K562 (cell line): ENCODE measurements at regions not wholly inside any gene's neighbourhood (a gene's known extent, or its start where the extent isn't known, plus 50 kb on each side); places are given as distances from the start of the nearest gene placed in this dataset.

Experiments used
- ATAC-seq: fragments of 200-7000 bp; cut with Tn5 transposase; 3 replicates; pipeline ENCODE4 v1.9.1; 2020; ENCODE audit warnings: moderate library complexity
- BruUV-seq: library from RNA; stranded (reverse); fragments of 400-500 nt; replicated peaks from 2 replicates; lab custom pipeline; 2021; lab: Mats Ljungman, UMichigan
- CTCF ChIA-PET: fragments of 300-600 bp; formaldehyde crosslinking; extraction: SDS; loops from one replicate; lab custom pipeline; 2021; ENCODE audit warnings: low intra/inter-chr PET ratio; lab: Yijun Ruan, JAX
- POLR2A ChIA-PET: fragments of 300-600, 350-650 bp; sonication (Branson Sonifier 250); formaldehyde crosslinking; extraction: SDS; loops from one replicate; lab custom pipeline; 2021; ENCODE audit warnings: antibody characterized with exemption, inconsistent platforms; lab: Yijun Ruan, JAX
- DNase-seq, 4 experiments: peaks; one replicate each; pipeline versions ENCODE4 v3.0.0 to v3.0.0-alpha.2; 2011 to 2018; ENCODE audit warnings: low spot score in 3 of 4, mixed read lengths in 3 of 4; ENCODE audit errors: extremely low read depth in 1 of 4
- FAIRE-seq: peaks from 2 replicates; lab custom pipeline; 2011; peaks lifted over from hg19 to GRCh38; lab: Jason Lieb, UNC
- H2AFZ ChIP-seq: 2 replicates; pipeline ENCODE4 v1.6.0; 2011; ENCODE audit warnings: low read depth, low read length, control low read depth, inconsistent platforms
- H3K27ac ChIP-seq: fragments of 200-600 bp; 3 replicates; pipeline ENCODE4 v1.8.0; 2011; ENCODE audit warnings: low read depth, mild to moderate bottlenecking, control low read depth, inconsistent platforms, low read length, moderate library complexity, mixed read lengths; ENCODE audit errors: extremely low read depth
- H3K27me3 ChIP-seq, 2 experiments: fragments of 300-600 bp in 1 of 2; 2 replicates in 1 of 2; 3 replicates in 1 of 2; pipeline versions ENCODE4 v1.6.0 to v1.8.0; 2011; ENCODE audit warnings: inconsistent platforms in 2 of 2, low read length in 2 of 2, mild to moderate bottlenecking in 1 of 2, mixed read lengths in 1 of 2, moderate library complexity in 1 of 2; ENCODE audit not compliant: control insufficient read depth in 2 of 2, insufficient read depth in 2 of 2
- H3K36me3 ChIP-seq: fragments of 300-600 bp; 3 replicates; pipeline ENCODE4 v1.8.0; 2011; ENCODE audit warnings: mild to moderate bottlenecking, low read length, inconsistent platforms; ENCODE audit not compliant: control insufficient read depth, insufficient read depth
- H3K4me1 ChIP-seq, 2 experiments: fragments of 200-600 bp in 1 of 2; replicated peaks in 1 of 2; 2 replicates in 1 of 2; 3 replicates in 1 of 2; pipeline versions ENCODE4 v1.5.1 to v1.8.0; 2011; ENCODE audit warnings: inconsistent platforms in 2 of 2, low read length in 2 of 2, mild to moderate bottlenecking in 1 of 2, mixed read lengths in 1 of 2, moderate library complexity in 1 of 2; ENCODE audit not compliant: control insufficient read depth in 2 of 2, insufficient read depth in 2 of 2
- H3K4me2 ChIP-seq: 2 replicates; pipeline ENCODE4 v1.6.1; 2011; ENCODE audit warnings: low read length, control low read depth, inconsistent platforms, mixed read lengths; ENCODE audit not compliant: insufficient read depth
- H3K4me3 ChIP-seq: fragments of 200-600 bp; sonication (generic), shearing (Covaris generic); 2 replicates; pipeline ENCODE4 v1.5.1; 2016; ENCODE audit warnings: control low read depth, inconsistent platforms
- H3K79me2 ChIP-seq: fragments of 200-600 bp; 3 replicates; pipeline ENCODE4 v1.8.0; 2011; ENCODE audit warnings: low read length, inconsistent platforms; ENCODE audit not compliant: control insufficient read depth, insufficient read depth
- H3K9ac ChIP-seq, 2 experiments: 2 replicates each; pipeline versions ENCODE4 v1.6.0 to v1.6.1; 2011; ENCODE audit warnings: low read depth in 2 of 2, low read length in 2 of 2, control low read depth in 1 of 2, inconsistent platforms in 1 of 2, mild to moderate bottlenecking in 1 of 2, mixed read lengths in 1 of 2; ENCODE audit not compliant: insufficient read depth in 1 of 2
- H3K9me1 ChIP-seq: one replicate; pipeline ENCODE4 v1.6.0; 2011; ENCODE audit warnings: inconsistent platforms, mild to moderate bottlenecking, low read length, moderate library complexity; ENCODE audit not compliant: control insufficient read depth, insufficient read depth
- H3K9me3 ChIP-seq: replicated peaks from 2 replicates; pipeline ENCODE4 v1.5.1; 2011; ENCODE audit warnings: low read depth, low read length, inconsistent platforms; ENCODE audit not compliant: control insufficient read depth, insufficient read depth
- H4K20me1 ChIP-seq: replicated peaks from 2 replicates; pipeline ENCODE4 v1.6.1; 2011; ENCODE audit warnings: low read length, inconsistent platforms, mixed read lengths; ENCODE audit not compliant: control insufficient read depth, insufficient read depth
- CBFB ChIP-seq: sonication (generic); formaldehyde crosslinking; IDR thresholded peaks from 2 replicates; pipeline ENCODE4 v1.4.0; 2020; ENCODE audit warnings: mild to moderate bottlenecking, missing genetic modification reagents
- CXXC5 ChIP-seq: fragments of 250-450 bp; sonication (Bioruptor Pico); IDR thresholded peaks from 2 replicates; pipeline ENCODE4 v1.8.0; 2022; ENCODE audit warnings: inconsistent platforms, mild to moderate bottlenecking, moderate library complexity
- DLX4 ChIP-seq: fragments of 250-450 bp; sonication (Bioruptor Pico); IDR thresholded peaks from 2 replicates; pipeline ENCODE4 v1.6.1; 2021; ENCODE audit warnings: mild to moderate bottlenecking
- E2F1 ChIP-seq: sonication (generic); formaldehyde crosslinking; IDR thresholded peaks from 2 replicates; pipeline ENCODE4 v1.8.1; 2023; ENCODE audit warnings: mild to moderate bottlenecking, missing genetic modification reagents, moderate library complexity
- FOXM1 ChIP-seq, 2 experiments: fragments of 450-650 bp in 1 of 2; sonication (generic) in 1 of 2; formaldehyde crosslinking in 1 of 2; IDR thresholded peaks; 2 replicates each; pipeline versions ENCODE4 v1.6.1 to v1.9.0; 2017 to 2022; ENCODE audit warnings: low read depth in 2 of 2, mild to moderate bottlenecking in 2 of 2, missing genetic modification reagents in 1 of 2, moderate library complexity in 1 of 2
- KAT8 ChIP-seq: fragments of 450-650 bp; IDR thresholded peaks from 2 replicates; pipeline ENCODE4 v1.6.1; 2016; ENCODE audit warnings: low read depth, mild to moderate bottlenecking
- LEF1 ChIP-seq: fragments of 450-650 bp; IDR thresholded peaks from 2 replicates; pipeline ENCODE4 v1.6.1; 2016; ENCODE audit warnings: mild to moderate bottlenecking
- MLLT1 ChIP-seq, 2 experiments: fragments of 450-650 bp; IDR thresholded peaks; 2 replicates each; pipeline ENCODE4 v1.6.1; 2016
- ZFP36 ChIP-seq: fragments of 150-350 bp; IDR thresholded peaks from 2 replicates; pipeline ENCODE4 v1.6.1; 2018; ENCODE audit warnings: low read length, low read depth; ENCODE audit not compliant: partially characterized antibody
- ZNF398 ChIP-seq: fragments of 250-450 bp; sonication (Bioruptor Pico); IDR thresholded peaks from 2 replicates; pipeline ENCODE4 v1.8.0; 2021; ENCODE audit warnings: moderate library complexity, mild to moderate bottlenecking, inconsistent platforms
- whole genome bisulfite sequencing: fragments of 100-300 bp; shearing (Covaris generic); methylation state at CpG from one replicate; pipeline ENCODE4 v1.1.6; 2016; ENCODE audit warnings: low coverage, mixed read lengths; ENCODE audit not compliant: insufficient coverage; ENCODE audit errors: missing lambda C conversion rate; 5-methylcytosine and 5-hydroxymethylcytosine counted together
- in situ Hi-C: fragments of 300-500 bp; cut with MboI; formaldehyde crosslinking; loops from 4 replicates; pipeline ENCODE4 v1.15.0; 2018; ENCODE audit warnings: inconsistent platforms, mixed read lengths
- intact Hi-C: fragments of 100-400 bp; cut with micrococcal nuclease; formaldehyde crosslinking; loops from 2 replicates; pipeline ENCODE4 v1.14.2; 2022

GRCh38 chr5:8474569-8474930, 605.6 kb downstream of the MTRR start (continued):
- TF ChIP-seq FOXM1 (IDR thresholded peaks at IDR 0.05; ENCODE audit: low read depth), result no peak
- TF ChIP-seq FOXM1 (CRISPR knock-in tag; IDR thresholded peaks at IDR 0.05; ENCODE audit: low read depth), result no peak
- no peak for TF ChIP-seq ZFP36

- BruUV-seq, result no TSS peak
- no peak overlapping the region for H3K4me2 ChIP-seq
- in situ Hi-C loops, result no loop called here
- H3K36me3 ChIP-seq, result no peaks in the 10 kb centered on the region
- no peak overlapping the region for H3K9ac ChIP-seq
- no peaks in the 10 kb centered on the region for H3K4me1 ChIP-seq
- H3K4me3 ChIP-seq, result no peak overlapping the region
- no peaks in the 10 kb centered on the region for H3K27me3 ChIP-seq
- no peaks in the 10 kb centered on the region for H3K9me3 ChIP-seq
- TF ChIP-seq E2F1 (CRISPR knock-in tag) (no peak), MLLT1 (IDR thresholded peaks at IDR 0.05) (no peak), DLX4 (no peak), CXXC5 (CRISPR knock-in tag) (no peak), ZNF398 (CRISPR knock-in tag) (no peak), KAT8 (no peak), CBFB (CRISPR knock-in tag) (no peak), LEF1 (no peak)
- POLR2A ChIA-PET, result no interaction called here
- no peak overlapping the region for H3K27ac ChIP-seq
- H4K20me1 ChIP-seq, result no peaks in the 10 kb centered on the region
- no peaks in the 10 kb centered on the region for H3K79me2 ChIP-seq
- ATAC-seq (no peak), DNase-seq (no peak), FAIRE-seq (no peak)
- no peak overlapping the region for H2AFZ ChIP-seq
- intact Hi-C loops, result no loop called here
- no peaks in the 10 kb centered on the region for H3K9me1 ChIP-seq
- CTCF ChIA-PET, result no interaction called here
- 0% methylated on average over 2 of the region's 2 CpGs for WGBS
These were observed 609.4 kb downstream of the MTRR start for GRCh38 chr5:8478326-8478725.
